Sigmoid colon (tissue), 6 donors: ENCODE measurements at regions not wholly inside any gene's neighbourhood (a gene's known extent, or its start where the extent isn't known, plus 50 kb on each side); places are given as distances from the start of the nearest gene placed in this dataset.

Experiments
- DNase-seq: peaks from one replicate; pipeline ENCODE4 v3.0.0-alpha.2; 2019
- H3K27ac ChIP-seq, 4 donors: fragments of 200-600 bp; sonication (generic); one replicate each; pipeline ENCODE4 v1.5.1; 2016 to 2019; ENCODE audit warnings: mild to moderate bottlenecking in 1 of 4
- H3K27me3 ChIP-seq, 3 donors: fragments of 200-600 bp; sonication (generic); one replicate each; pipeline ENCODE4 v1.5.1; 2019; ENCODE audit warnings: mild to moderate bottlenecking in 1 of 3
- H3K36me3 ChIP-seq, 4 donors: fragments of 200-600 bp; sonication (generic); one replicate each; pipeline ENCODE4 v1.5.1; 2016 to 2019
- H3K4me1 ChIP-seq, 4 donors: fragments of 200-600 bp; sonication (generic); one replicate each; pipeline ENCODE4 v1.5.1; 2017 to 2019
- H3K4me3 ChIP-seq, 4 donors: fragments of 200-600 bp; sonication (generic); one replicate each; pipeline ENCODE4 v1.5.1; 2017 to 2019; ENCODE audit warnings: mild to moderate bottlenecking in 2 of 4, moderate library complexity in 1 of 4
- H3K9me3 ChIP-seq, 4 donors: fragments of 200-600 bp in 3 of 4; sonication (generic) in 3 of 4; one replicate each; pipeline versions ENCODE4 v1.5.1 to v1.6.1; 2013 to 2019
- CTCF ChIP-seq, 4 experiments: fragments of 450-650 bp in 3 of 4; fragments of 200-600 bp in 1 of 4; IDR thresholded peaks; one replicate each; pipeline ENCODE4 v1.5.1; 2016 to 2019; ENCODE audit warnings: antibody characterized with exemption in 4 of 4, mild to moderate bottlenecking in 3 of 4, moderate library complexity in 2 of 4
- EP300 ChIP-seq, 4 donors: sonication (generic); formaldehyde crosslinking; IDR thresholded peaks; one replicate each; pipeline ENCODE4 v1.6.1; 2017; ENCODE audit warnings: antibody characterized with exemption in 4 of 4
- POLR2A ChIP-seq, 2 donors: fragments of 450-650 bp; IDR thresholded peaks; one replicate each; pipeline ENCODE4 v1.6.1; 2016; ENCODE audit warnings: antibody characterized with exemption in 2 of 2, mild to moderate bottlenecking in 2 of 2, moderate library complexity in 2 of 2
- POLR2AphosphoS5 ChIP-seq, 4 donors: sonication (generic); formaldehyde crosslinking; IDR thresholded peaks; one replicate each; pipeline ENCODE4 v1.6.1; 2017; ENCODE audit warnings: antibody characterized with exemption in 4 of 4
- WGBS, 2 donors: extraction: QIAGEN DNeasy Blood & Tissue Kit; methylation state at CpG; one replicate each; pipeline ENCODE4 v1.1.7; 2013; 5-methylcytosine and 5-hydroxymethylcytosine counted together
- intact Hi-C: fragments of 100-400 bp; cut with DNase I; formaldehyde crosslinking; loops from one replicate; pipeline ENCODE4 v1.15.1; 2023
- donor health status: healthy with polysubstance abuse.
- donor health status: healthy.

GRCh38 chrX:85517994-85518718 lies 138.7 kb upstream of the POF1B start:
- Histone ChIP-seq H3K9me3 (no peaks in the 10 kb centered on the region), H3K4me3 (no peak overlapping the region), H3K36me3 (no peaks in the 10 kb centered on the region), H3K27ac (no peak overlapping the region), H3K4me1 (no peaks in the 10 kb centered on the region), H3K27me3 (no peaks in the 10 kb centered on the region)
- WGBS, 2 donors: 10 to 56% methylated on average over 2 of the region's 2 CpGs
- no peak for TF ChIP-seq POLR2AphosphoS5 (IDR thresholded peaks at IDR 0.05)
- TF ChIP-seq EP300 (IDR thresholded peaks at IDR 0.05): no peak
- TF ChIP-seq POLR2A (IDR thresholded peaks at IDR 0.05): no peak
- TF ChIP-seq CTCF (IDR thresholded peaks at IDR 0.05): no peak
- intact Hi-C loops: no loop called here
- no peak for DNase-seq

DNA sequence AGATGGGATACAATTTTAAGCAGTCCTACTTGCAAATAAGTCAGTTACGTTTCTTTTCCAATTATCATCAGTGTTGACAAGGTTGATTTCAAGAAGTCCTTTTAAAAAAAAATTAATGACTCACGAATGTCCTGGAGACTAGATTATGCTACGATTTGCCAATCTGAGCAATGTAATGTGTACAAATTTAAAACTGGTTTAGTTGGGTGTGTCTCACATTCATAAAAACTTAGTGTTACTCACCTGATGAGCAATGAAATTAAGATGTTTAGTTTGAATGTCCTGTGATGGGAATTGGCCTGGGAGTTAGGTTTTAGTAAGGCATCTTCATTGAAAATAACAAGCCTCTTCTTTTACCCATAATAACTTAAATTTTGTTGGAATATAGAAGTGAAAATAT lies 136.7 kb upstream of the POF1B start:
- 26 to 59% methylated on average over 3 of the region's 3 CpGs for WGBS, 2 donors
- intact Hi-C loops: no loop called here
- no peaks in the 10 kb centered on the region for H3K9me3 ChIP-seq

GRCh38 chrX:85506871-85507270 lies 127.4 kb upstream of the POF1B start:
- Histone ChIP-seq H3K9me3 (no peaks in the 10 kb centered on the region), H3K36me3 (no peaks in the 10 kb centered on the region), H3K27ac (no peak overlapping the region), H3K4me1 (no peaks in the 10 kb centered on the region), H3K4me3 (no peak overlapping the region), H3K27me3 (no peaks in the 10 kb centered on the region)
- DNase-seq: no peak
- no peak for TF ChIP-seq POLR2A (IDR thresholded peaks at IDR 0.05)
- no peak for TF ChIP-seq CTCF (IDR thresholded peaks at IDR 0.05)
- TF ChIP-seq EP300 (IDR thresholded peaks at IDR 0.05): no peak
- 79 to 93% methylated on average over 2 of the region's 2 CpGs for WGBS, 2 donors
- intact Hi-C loops: no loop called here

More for the DNA sequence above, 136.7 kb upstream of the POF1B start:
- H3K4me3 ChIP-seq: no peak overlapping the region
- no peaks in the 10 kb centered on the region for H3K36me3 ChIP-seq
- TF ChIP-seq EP300 (IDR thresholded peaks at IDR 0.05): no peak
- H3K27ac ChIP-seq: no peak overlapping the region
- H3K4me1 ChIP-seq: no peaks in the 10 kb centered on the region
- DNase-seq: no peak
- H3K27me3 ChIP-seq: no peaks in the 10 kb centered on the region

DNA sequence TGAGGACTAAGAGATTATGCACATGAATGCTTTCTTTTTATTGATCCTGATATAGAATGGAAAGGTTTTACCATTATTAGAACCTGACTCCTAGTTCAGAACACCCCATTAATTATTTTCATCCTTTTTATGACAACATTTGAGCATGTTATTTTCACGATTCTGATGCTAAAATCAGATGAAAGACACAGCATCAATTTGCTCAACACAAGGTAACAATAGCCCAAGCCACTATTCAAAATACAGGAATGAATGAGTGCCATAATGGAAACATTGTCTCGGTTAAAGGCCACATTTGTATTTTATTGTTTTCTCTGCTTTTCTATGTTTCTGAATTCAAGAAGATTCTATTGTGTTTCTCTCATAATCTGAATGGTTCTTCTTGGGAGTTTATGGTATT lies 126.3 kb upstream of the POF1B start:
- Histone ChIP-seq H3K4me3 (no peak overlapping the region), H3K9me3 (no peaks in the 10 kb centered on the region), H3K27ac (no peak overlapping the region), H3K4me1 (no peaks in the 10 kb centered on the region), H3K36me3 (no peaks in the 10 kb centered on the region), H3K27me3 (no peaks in the 10 kb centered on the region)
- TF ChIP-seq POLR2AphosphoS5 (IDR thresholded peaks at IDR 0.05): no peak
- TF ChIP-seq POLR2A (IDR thresholded peaks at IDR 0.05): no peak
- TF ChIP-seq EP300 (IDR thresholded peaks at IDR 0.05): no peak
- intact Hi-C loops: no loop called here
- no peak for DNase-seq
- WGBS, 2 donors: 84 to 87% methylated on average over 2 of the region's 2 CpGs

DNA sequence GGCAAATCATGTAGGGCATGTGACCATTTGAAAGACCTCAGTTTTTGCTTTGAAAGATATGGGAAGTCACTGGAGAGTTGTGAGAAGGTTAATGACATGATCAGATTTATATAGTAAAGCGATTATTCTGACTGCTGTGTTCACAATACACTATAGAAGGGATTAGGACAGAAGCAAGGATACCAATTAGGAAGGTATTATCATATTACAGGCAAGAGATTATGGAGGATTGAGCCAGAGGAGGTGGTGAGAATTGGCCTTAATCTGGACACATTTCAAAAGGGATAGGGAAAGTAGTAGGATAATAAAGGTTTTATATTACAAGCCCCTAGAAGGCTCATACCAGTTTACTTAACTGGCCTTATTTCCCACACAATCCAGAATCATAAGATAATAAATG lies 124.9 kb upstream of the POF1B start:
- H3K27ac ChIP-seq: no peak overlapping the region
- intact Hi-C loops: no loop called here
- WGBS, 2 donors: 20 to 61% methylated on average over 1 of the region's 1 CpG
- DNase-seq: no peak
- no peaks in the 10 kb centered on the region for H3K9me3 ChIP-seq
- H3K36me3 ChIP-seq: no peaks in the 10 kb centered on the region
- no peak overlapping the region for H3K4me3 ChIP-seq
- TF ChIP-seq POLR2A (IDR thresholded peaks at IDR 0.05): no peak
- TF ChIP-seq CTCF (IDR thresholded peaks at IDR 0.05): no peak
- no peak for TF ChIP-seq EP300 (IDR thresholded peaks at IDR 0.05)
- TF ChIP-seq POLR2AphosphoS5 (IDR thresholded peaks at IDR 0.05): no peak
- H3K4me1 ChIP-seq: no peaks in the 10 kb centered on the region
- no peaks in the 10 kb centered on the region for H3K27me3 ChIP-seq
